ENCODE measurements at regions not wholly inside any gene's neighbourhood (a gene's known extent, or its start where the extent isn't known, plus 50 kb on each side); places are given as distances from the start of the nearest gene placed in this dataset.

DNA sequence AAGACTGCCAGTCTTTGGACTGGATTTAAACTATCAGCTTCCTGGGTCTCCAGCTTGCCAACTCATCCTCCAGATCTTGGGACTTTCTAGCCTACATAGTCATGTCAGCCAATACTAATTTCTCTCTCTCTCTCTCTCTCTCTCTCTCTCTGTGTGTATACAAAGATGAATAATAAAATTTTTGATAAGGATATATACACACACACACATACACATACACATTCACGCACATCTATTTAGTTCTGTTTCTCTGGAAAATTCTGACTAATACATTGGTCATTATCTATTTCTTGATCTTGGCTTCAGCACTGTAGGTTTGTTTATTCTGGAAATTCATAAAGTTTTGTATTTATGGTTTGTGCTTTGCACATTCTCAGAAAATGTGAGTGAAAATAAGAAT is 1606.2 kb upstream of the NUDT12 start:
- TF ChIP-seq, protein P1, sequence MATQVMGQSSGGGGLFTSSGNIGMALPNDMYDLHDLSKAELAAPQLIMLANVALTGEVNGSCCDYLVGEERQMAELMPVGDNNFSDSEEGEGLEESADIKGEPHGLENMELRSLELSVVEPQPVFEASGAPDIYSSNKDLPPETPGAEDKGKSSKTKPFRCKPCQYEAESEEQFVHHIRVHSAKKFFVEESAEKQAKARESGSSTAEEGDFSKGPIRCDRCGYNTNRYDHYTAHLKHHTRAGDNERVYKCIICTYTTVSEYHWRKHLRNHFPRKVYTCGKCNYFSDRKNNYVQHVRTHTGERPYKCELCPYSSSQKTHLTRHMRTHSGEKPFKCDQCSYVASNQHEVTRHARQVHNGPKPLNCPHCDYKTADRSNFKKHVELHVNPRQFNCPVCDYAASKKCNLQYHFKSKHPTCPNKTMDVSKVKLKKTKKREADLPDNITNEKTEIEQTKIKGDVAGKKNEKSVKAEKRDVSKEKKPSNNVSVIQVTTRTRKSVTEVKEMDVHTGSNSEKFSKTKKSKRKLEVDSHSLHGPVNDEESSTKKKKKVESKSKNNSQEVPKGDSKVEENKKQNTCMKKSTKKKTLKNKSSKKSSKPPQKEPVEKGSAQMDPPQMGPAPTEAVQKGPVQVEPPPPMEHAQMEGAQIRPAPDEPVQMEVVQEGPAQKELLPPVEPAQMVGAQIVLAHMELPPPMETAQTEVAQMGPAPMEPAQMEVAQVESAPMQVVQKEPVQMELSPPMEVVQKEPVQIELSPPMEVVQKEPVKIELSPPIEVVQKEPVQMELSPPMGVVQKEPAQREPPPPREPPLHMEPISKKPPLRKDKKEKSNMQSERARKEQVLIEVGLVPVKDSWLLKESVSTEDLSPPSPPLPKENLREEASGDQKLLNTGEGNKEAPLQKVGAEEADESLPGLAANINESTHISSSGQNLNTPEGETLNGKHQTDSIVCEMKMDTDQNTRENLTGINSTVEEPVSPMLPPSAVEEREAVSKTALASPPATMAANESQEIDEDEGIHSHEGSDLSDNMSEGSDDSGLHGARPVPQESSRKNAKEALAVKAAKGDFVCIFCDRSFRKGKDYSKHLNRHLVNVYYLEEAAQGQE (IDR thresholded peaks at IDR 0.05; ENCODE audit: insufficient read depth in 1 of 2, low read depth in 2 of 2, low read length in 2 of 2): no peak
- TF ChIP-seq FOXP2 (optimal IDR thresholded peaks at IDR 0.05; ENCODE audit: borderline replicate concordance, extremely low read depth, extremely low read length, insufficient read depth): no peak
- no peak for TF ChIP-seq POLR2AphosphoS5 (IDR thresholded peaks at IDR 0.05; ENCODE audit: low read depth, low read length)
- no peak for TF ChIP-seq SIN3A (IDR thresholded peaks at IDR 0.05; ENCODE audit: borderline replicate concordance, insufficient read depth, low read length)
- no peak for TF ChIP-seq TAF1 (IDR thresholded peaks at IDR 0.05; ENCODE audit: borderline replicate concordance, insufficient read depth, low read length)

All from PFSK-1 (cell line).